Bone marrow (tissue), 2 donors: ENCODE measurements at regions not wholly inside any gene's neighbourhood (a gene's known extent, or its start where the extent isn't known, plus 50 kb on each side); places are given as distances from the start of the nearest gene placed in this dataset.
A peak's percentile ranks its signal among the peaks of the same experiment; 100 is the strongest.
"Not testable (repeated sequence)": the region's sequence is repeated elsewhere in the genome, so short reads cannot be mapped to it uniquely, and the experiment has no call there.

Experiments
- DNase-seq, 2 donors: peaks; one replicate each; lab custom pipeline; 2025; lab: John Stamatoyannopoulos, UW

GRCh38 chr21:15472108-15473040 is 257.4 kb upstream of the USP25 start:
- DNase-seq, result no peak

DNA sequence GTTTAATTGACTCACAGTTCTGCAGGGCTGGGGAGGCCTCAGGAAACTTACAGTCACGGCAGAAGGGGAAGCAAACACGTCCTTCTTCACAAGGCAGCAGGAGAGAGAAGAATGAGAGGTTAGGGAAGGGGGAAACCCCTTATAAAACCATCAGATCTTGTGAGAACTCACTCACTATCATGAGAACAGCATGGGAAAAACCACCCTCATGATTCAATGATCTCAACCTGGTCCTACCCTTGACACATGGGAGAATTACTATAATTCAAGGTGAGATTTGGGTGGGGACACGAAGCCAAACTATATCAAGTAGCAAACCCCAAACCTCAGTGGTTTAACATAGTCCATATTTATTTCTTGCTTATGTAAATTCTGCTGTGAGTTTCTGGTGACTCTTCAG is 252.0 kb upstream of the USP25 start:
- not testable (repeated sequence) for DNase-seq

- DNase-seq, result no peak
These were observed 249.6 kb upstream of the USP25 start for GRCh38 chr21:15480160-15480559.

DNA sequence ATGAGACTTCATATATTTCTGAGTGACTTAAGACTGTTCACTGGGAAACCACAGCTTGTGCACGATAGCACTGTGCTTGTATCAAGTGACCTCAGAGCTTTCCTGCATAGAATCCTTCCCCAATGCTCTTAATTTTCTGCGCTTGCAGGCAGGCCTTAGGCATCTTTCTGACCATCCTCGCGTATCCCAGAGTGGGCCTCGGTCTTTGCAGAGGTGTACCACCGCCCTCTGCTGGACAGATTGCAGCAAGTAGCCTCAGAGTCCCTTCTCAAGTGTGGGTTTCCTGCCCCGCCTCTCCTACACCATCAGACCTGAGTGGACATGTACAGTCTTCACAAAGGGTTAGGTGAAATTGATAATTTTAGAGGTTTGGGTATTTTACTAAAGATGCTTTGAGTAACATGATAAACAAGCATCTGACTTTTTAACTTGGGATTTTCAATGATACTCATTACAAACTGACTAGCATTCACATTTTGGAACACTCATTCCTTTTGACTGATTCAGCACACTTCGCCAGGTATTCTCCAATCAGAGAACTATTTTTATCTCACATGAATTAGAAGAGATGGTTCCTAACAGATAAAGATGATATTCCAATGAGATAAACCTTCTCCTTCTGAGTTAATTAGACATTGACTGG is 246.5 kb upstream of the USP25 start:
- DNase-seq, result peak; percentile 34 to 60

- no peak for DNase-seq
These were observed 243.2 kb upstream of the USP25 start for GRCh38 chr21:15486460-15487195.

GRCh38 chr21:15487196-15487550 is 242.6 kb upstream of the USP25 start:
- DNase-seq, result no peak

DNA sequence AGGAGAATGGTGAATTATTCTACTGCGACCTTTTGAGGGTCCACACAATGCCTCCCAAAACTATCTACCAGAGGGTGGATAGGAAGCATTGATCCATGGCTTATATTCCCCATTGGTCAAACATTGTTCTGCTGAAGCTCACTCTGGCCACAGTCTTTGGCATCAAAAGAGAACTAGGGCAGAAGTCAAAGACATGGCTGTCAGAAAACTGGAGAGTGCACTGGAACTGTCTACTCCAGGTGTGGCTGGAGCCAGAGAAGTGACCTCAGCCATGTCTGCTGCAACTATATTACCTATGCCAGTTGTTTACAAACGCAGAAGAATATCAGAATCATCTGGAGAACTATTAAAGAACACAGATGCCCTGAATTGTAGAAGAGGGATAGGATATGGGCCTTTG is 238.7 kb upstream of the USP25 start:
- DNase-seq, result no peak

DNA sequence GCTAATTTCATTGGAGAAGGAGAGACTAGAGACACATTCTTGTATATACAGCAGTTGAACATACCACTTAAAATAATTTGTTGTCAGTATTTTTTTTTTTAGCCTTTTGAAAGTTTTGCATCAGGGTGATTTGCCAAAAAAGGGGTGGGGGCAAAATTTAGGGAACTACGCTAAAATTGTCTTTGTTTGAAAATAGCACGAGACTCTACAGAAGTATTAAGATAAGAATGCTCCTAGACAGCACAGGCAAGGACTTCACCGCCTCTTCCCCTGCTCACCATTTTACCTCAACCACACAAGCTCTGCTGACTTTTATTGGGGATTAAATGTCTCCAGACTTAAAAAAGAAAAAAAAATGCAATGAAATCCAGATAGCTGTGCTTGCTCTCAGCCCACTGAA is 236.1 kb upstream of the USP25 start:
- no peak for DNase-seq

GRCh38 chr21:15494481-15494880 is 235.3 kb upstream of the USP25 start:
- DNase-seq, result no peak

DNA sequence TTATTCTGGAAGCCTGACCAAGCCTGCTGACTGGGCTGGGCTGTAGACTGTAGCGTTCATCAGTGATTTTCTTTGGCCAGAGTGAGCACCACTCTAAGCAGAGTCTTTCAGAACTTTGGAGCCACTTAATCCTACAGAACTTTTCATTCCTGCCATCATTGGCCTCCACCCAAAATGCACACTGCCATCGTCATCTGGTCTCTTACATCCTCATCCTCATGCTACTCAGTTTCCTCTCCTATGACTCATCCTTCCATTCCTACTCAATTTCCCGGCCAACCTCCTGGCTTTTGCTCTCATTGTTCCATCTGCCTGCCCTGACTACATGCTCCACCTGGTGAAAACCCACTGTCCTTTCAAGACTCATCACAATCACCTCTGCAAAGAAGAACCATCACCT is 233.8 kb upstream of the USP25 start:
- no peak for DNase-seq

- DNase-seq, result no peak
These were observed 232.9 kb upstream of the USP25 start for GRCh38 chr21:15496911-15497310.

GRCh38 chr21:15498455-15498854 is 231.3 kb upstream of the USP25 start:
- no peak for DNase-seq

- DNase-seq, result no peak
These were observed 223.7 kb upstream of the USP25 start for GRCh38 chr21:15506086-15506485.

DNA sequence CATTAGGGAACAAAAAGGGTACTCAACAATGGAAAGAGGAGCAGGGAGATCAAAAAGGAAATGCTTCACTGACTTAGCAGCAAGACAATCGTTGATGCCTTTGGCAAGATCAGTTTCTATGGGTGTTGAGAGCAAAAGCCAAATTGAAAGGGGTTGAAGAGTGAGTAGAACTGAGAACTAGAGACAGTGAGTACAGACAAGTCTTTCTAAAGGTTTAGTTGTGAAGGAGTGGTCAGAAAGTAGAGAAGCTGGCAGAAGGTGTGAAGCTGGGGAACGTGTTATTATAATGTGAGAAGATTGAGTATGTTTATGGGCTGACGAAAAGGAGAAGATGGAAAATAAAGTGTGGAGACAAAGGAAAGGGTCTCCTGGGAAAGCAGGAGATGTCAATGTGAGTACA is 221.2 kb upstream of the USP25 start:
- no peak for DNase-seq

GRCh38 chr21:15514073-15514946 is 215.5 kb upstream of the USP25 start:
- DNase-seq, result peak in 1 of 2 donors; percentile 86

- DNase-seq, result no peak
These were observed 213.9 kb upstream of the USP25 start for GRCh38 chr21:15515908-15516307.

DNA sequence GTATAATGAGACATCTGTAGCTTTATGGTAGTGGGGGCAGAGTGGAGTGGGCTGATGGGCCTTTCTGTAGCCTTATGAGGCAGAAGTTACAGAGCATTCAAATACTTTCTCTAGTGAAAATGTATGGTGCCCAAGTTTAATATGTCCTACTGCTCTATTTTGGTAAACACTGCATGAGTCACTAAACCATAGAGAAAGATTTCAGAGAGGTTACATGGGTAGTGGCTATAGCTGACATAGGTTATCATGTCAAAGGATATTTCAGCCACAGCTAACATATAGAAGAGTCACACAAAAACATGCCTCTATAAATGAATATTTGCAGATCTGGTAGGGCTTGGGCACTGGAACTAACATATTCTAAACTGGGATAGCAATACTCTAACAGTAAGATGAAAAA is 212.4 kb upstream of the USP25 start:
- DNase-seq, result no peak

- DNase-seq, result no peak
These were observed 208.8 kb upstream of the USP25 start for GRCh38 chr21:15520811-15521643.

- no peak for DNase-seq
These were observed 208.2 kb upstream of the USP25 start for GRCh38 chr21:15521644-15522001.

GRCh38 chr21:15522148-15522547 is 207.6 kb upstream of the USP25 start:
- DNase-seq, result no peak

GRCh38 chr21:15524855-15525254 is 204.9 kb upstream of the USP25 start:
- DNase-seq, result no peak
